ENCODE measurements at regions not wholly inside any gene's neighbourhood (a gene's known extent, or its start where the extent isn't known, plus 50 kb on each side); places are given as distances from the start of the nearest gene placed in this dataset.

- 0 out of 2 replicates have a peak, but pooled peaks cover 3% of the 10 kb centered on the region for H3K9me2 ChIP-seq (ENCODE audit: insufficient read depth)
- TF ChIP-seq ATF3 (IDR thresholded peaks at IDR 0.05) (no peak), CTCF (IDR thresholded peaks at IDR 0.05 in 2 of 3, conservative IDR thresholded peaks at IDR 0.05 in 1 of 3; ENCODE audit: borderline replicate concordance in 1 of 3, insufficient read depth in 1 of 3, low read depth in 2 of 3, low read length in 2 of 3) (no peak), MAX (IDR thresholded peaks at IDR 0.05) (no peak), ZFX (IDR thresholded peaks at IDR 0.05) (no peak), REST (IDR thresholded peaks at IDR 0.05; ENCODE audit: low read depth) (no peak), POLR2AphosphoS5 (IDR thresholded peaks at IDR 0.05; ENCODE audit: low read depth, low read length) (no peak), TCF7L2 (IDR thresholded peaks at IDR 0.05; ENCODE audit: borderline replicate concordance, extremely low read depth, insufficient read depth, insufficient read length) (no peak)
- BruUV-seq (replicated peaks) = no TSS peak
- ChIA-PET POLR2A (no interaction called here), RAD21 (ENCODE audit: low non-redundant PET in 1 of 2, low total read pairs in 2 of 2, uncharacterized antibody in 2 of 2, unreplicated experiment in 2 of 2) (no interaction called here), CTCF (no interaction called here)
- no peaks in the 10 kb centered on the region for H4K20me1 ChIP-seq (ENCODE audit: insufficient read depth)
- H3K4me1 ChIP-seq (ENCODE audit: control insufficient read depth in 1 of 2, insufficient read depth in 2 of 2, low read length in 2 of 2) = no peaks in the 10 kb centered on the region
- ATAC-seq (no peak), DNase-seq (ENCODE audit: low read depth, low spot score) (no peak)
- no peak overlapping the region for H3K27ac ChIP-seq (ENCODE audit: low read depth, low read length)
- intact Hi-C loops (cut with micrococcal nuclease) = no loop called here
- H2AFZ ChIP-seq (ENCODE audit: low read depth, low read length, poor library complexity, severe bottlenecking) = no peak overlapping the region
- H3K4me2 ChIP-seq (ENCODE audit: low read length) = no peak overlapping the region
- H3K9ac ChIP-seq (ENCODE audit: low read length) = no peak overlapping the region
- no peaks in the 10 kb centered on the region for H3K9me3 ChIP-seq (ENCODE audit: control insufficient read depth in 1 of 2, insufficient read depth in 1 of 2, low read depth in 1 of 2, low read length in 2 of 2)
- no peak overlapping the region for H3K4me3 ChIP-seq (replicated peaks in 1 of 2; ENCODE audit: low read depth in 1 of 2, low read length in 2 of 2)
- H3K79me2 ChIP-seq (ENCODE audit: insufficient read depth, low read length) = no peaks in the 10 kb centered on the region
- no peaks in the 10 kb centered on the region for H3K36me3 ChIP-seq (ENCODE audit: control insufficient read depth in 1 of 2, insufficient read depth in 2 of 2, low read length in 2 of 2)
- H3K27me3 ChIP-seq (ENCODE audit: insufficient read depth, low read length) = no peaks in the 10 kb centered on the region
Measured at GRCh38 chr10:125316436-125316835, 156.1 kb upstream of the CTBP2 start.

Measured in HCT116 (cell line).